MM.1S (cell line): ENCODE measurements at regions not wholly inside any gene's neighbourhood (a gene's known extent, or its start where the extent isn't known, plus 50 kb on each side); places are given as distances from the start of the nearest gene placed in this dataset.

Experiments used
- DNase-seq: peaks from one replicate; pipeline ENCODE4 v3.0.0-alpha.2; 2015
- H2AFZ ChIP-seq: fragments of 300-600 bp; sonication (generic); 2 replicates; pipeline ENCODE4 v1.6.0; 2016; ENCODE audit warnings: antibody characterized with exemption, low read length
- H3F3A ChIP-seq: fragments of 300-600 bp; sonication (generic); 2 replicates; pipeline ENCODE4 v1.6.1; 2016; ENCODE audit warnings: mild to moderate bottlenecking, antibody characterized with exemption, low read length, moderate library complexity, mixed read lengths; ENCODE audit not compliant: insufficient read depth
- H3K27ac ChIP-seq: fragments of 300-600 bp; sonication (generic); 2 replicates; pipeline ENCODE4 v1.5.1; 2016; ENCODE audit warnings: mild to moderate bottlenecking, low read length
- H3K27me3 ChIP-seq: fragments of 300-600 bp; sonication (generic); replicated peaks from 2 replicates; pipeline ENCODE4 v1.6.0; 2016; ENCODE audit warnings: low read length; ENCODE audit not compliant: insufficient read depth
- H3K36me3 ChIP-seq: fragments of 300-600 bp; sonication (generic); replicated peaks from 2 replicates; pipeline ENCODE4 v1.6.1; 2016; ENCODE audit warnings: mild to moderate bottlenecking, low read length, mixed read lengths; ENCODE audit not compliant: insufficient read depth
- H3K4me1 ChIP-seq: fragments of 300-600 bp; sonication (generic); 2 replicates; pipeline ENCODE4 v1.6.1; 2016; ENCODE audit warnings: low read length, mixed read lengths
- H3K4me2 ChIP-seq: fragments of 300-600 bp; sonication (generic); 2 replicates; pipeline ENCODE4 v1.6.0; 2016; ENCODE audit warnings: low read depth, low read length
- H3K4me3 ChIP-seq: fragments of 300-600 bp; sonication (generic); 2 replicates; pipeline ENCODE4 v1.5.1; 2016; ENCODE audit warnings: low read length, mixed read lengths
- H3K79me2 ChIP-seq: fragments of 300-600 bp; sonication (generic); 2 replicates; pipeline ENCODE4 v1.6.1; 2016; ENCODE audit warnings: mixed run types, low read length, mixed read lengths
- H3K9ac ChIP-seq: fragments of 300-600 bp; sonication (generic); 2 replicates; pipeline ENCODE4 v1.6.1; 2016; ENCODE audit warnings: low read length, mixed read lengths
- H3K9me2 ChIP-seq: fragments of 300-600 bp; sonication (generic); replicated peaks from 2 replicates; pipeline ENCODE4 v1.6.1; 2016; ENCODE audit warnings: mild to moderate bottlenecking, low read length, mixed read lengths; ENCODE audit not compliant: insufficient read depth
- H3K9me3 ChIP-seq: fragments of 300-600 bp; sonication (generic); replicated peaks from 2 replicates; pipeline ENCODE4 v1.6.1; 2016; ENCODE audit warnings: mild to moderate bottlenecking, low read length, mixed read lengths; ENCODE audit not compliant: insufficient read depth
- H4K20me1 ChIP-seq: fragments of 300-600 bp; sonication (generic); 2 replicates; pipeline ENCODE4 v1.6.1; 2016; ENCODE audit warnings: mild to moderate bottlenecking, low read length, moderate library complexity, mixed read lengths; ENCODE audit not compliant: insufficient read depth
- CTCF ChIP-seq: fragments of 300-600 bp; sonication (generic); IDR thresholded peaks from 2 replicates; pipeline ENCODE4 v1.5.1; 2016; ENCODE audit warnings: antibody characterized with exemption, low read length, mixed read lengths
- EZH2 ChIP-seq: fragments of 300-600 bp; sonication (generic); optimal IDR thresholded peaks from 2 replicates; pipeline ENCODE3; 2017; ENCODE audit warnings: low read depth, mild to moderate bottlenecking, antibody characterized with exemption, low read length, mixed read lengths
- EZH2phosphoT487 ChIP-seq: fragments of 300-600 bp; sonication (generic); IDR thresholded peaks from 2 replicates; pipeline ENCODE4 v1.6.1; 2018; ENCODE audit warnings: antibody characterized with exemption, low read length

GRCh38 chr1:234667600-234668576 lies 57.9 kb upstream of the IRF2BP2 start:
- Histone ChIP-seq H3K4me1 (peaks cover 16% of the 10 kb centered on the region), H3K27me3 (no peaks in the 10 kb centered on the region), H4K20me1 (no peaks in the 10 kb centered on the region), H3K4me3 (no peak overlapping the region), H3K79me2 (no peaks in the 10 kb centered on the region), H3K9me3 (no peaks in the 10 kb centered on the region), H2AFZ (no peak overlapping the region), H3F3A (no peaks in the 10 kb centered on the region), H3K36me3 (no peaks in the 10 kb centered on the region), H3K27ac (no peak overlapping the region), H3K9ac (no peak overlapping the region), H3K4me2 (no peak overlapping the region), H3K9me2 (no peaks in the 10 kb centered on the region)
- TF ChIP-seq CTCF (no peak), EZH2 (no peak), EZH2phosphoT487 (no peak)
- no peak for DNase-seq

GRCh38 chr1:234666761-234667160 lies 56.8 kb upstream of the IRF2BP2 start:
- no peaks in the 10 kb centered on the region for H4K20me1 ChIP-seq
- TF ChIP-seq CTCF (no peak), EZH2phosphoT487 (no peak), EZH2 (no peak)
- H3K9me3 ChIP-seq, result no peaks in the 10 kb centered on the region
- H3K27me3 ChIP-seq, result no peaks in the 10 kb centered on the region
- no peaks in the 10 kb centered on the region for H3F3A ChIP-seq
- H3K27ac ChIP-seq, result no peak overlapping the region
- no peaks in the 10 kb centered on the region for H3K36me3 ChIP-seq
- H3K9me2 ChIP-seq, result no peaks in the 10 kb centered on the region
- H2AFZ ChIP-seq, result no peak overlapping the region
- H3K79me2 ChIP-seq, result no peaks in the 10 kb centered on the region
- no peak for DNase-seq
- H3K4me3 ChIP-seq, result no peak overlapping the region
- H3K9ac ChIP-seq, result no peak overlapping the region
- H3K4me2 ChIP-seq, result no peak overlapping the region
- H3K4me1 ChIP-seq, result peaks cover 13% of the 10 kb centered on the region

GRCh38 chr1:234665975-234666605 lies 56.1 kb upstream of the IRF2BP2 start:
- Histone ChIP-seq H3K79me2 (no peaks in the 10 kb centered on the region), H3K4me2 (no peak overlapping the region), H3K4me3 (no peak overlapping the region), H3K9me2 (no peaks in the 10 kb centered on the region), H4K20me1 (no peaks in the 10 kb centered on the region), H3F3A (no peaks in the 10 kb centered on the region), H3K4me1 (peaks cover 6% of the 10 kb centered on the region), H3K9me3 (no peaks in the 10 kb centered on the region), H2AFZ (no peak overlapping the region), H3K36me3 (no peaks in the 10 kb centered on the region), H3K9ac (no peak overlapping the region), H3K27me3 (no peaks in the 10 kb centered on the region), H3K27ac (no peak overlapping the region)
- DNase-seq, result no peak
- no peak for TF ChIP-seq EZH2
- no peak for TF ChIP-seq EZH2phosphoT487
- no peak for TF ChIP-seq CTCF
